ELF-1 (cell line): ENCODE measurements at regions not wholly inside any gene's neighbourhood (a gene's known extent, or its start where the extent isn't known, plus 50 kb on each side); places are given as distances from the start of the nearest gene placed in this dataset.
"Not testable (repeated sequence)": the region's sequence is repeated elsewhere in the genome, so short reads cannot be mapped to it uniquely, and the experiment has no call there.

Source experiments
- DNase-seq: peaks from one replicate; pipeline ENCODE4 v3.0.0-alpha.2; 2016; ENCODE audit warnings: low read depth, low spot score

DNA sequence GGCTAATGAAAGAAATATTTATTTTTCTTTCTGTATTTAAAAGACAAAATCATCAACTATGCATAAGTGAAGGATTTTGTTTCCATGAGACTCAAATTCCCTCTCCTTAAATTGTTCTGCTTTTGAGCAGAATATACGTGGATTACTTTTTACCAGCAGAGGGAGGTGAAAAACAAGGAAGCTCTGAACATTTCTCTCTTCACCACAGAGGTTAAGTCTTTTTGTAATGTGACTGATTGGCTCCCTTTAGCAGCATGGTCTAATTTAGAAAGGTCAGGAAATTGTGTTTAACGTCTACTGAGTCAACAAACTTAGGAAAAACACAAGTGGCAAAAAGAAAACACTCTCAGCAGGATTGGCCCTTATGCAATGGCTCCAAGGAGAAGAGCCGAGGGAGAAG lies 55.1 kb upstream of the F9 start:
- no peak for DNase-seq

GRCh38 chrX:139461945-139462344 lies 68.6 kb upstream of the F9 start:
- not testable (repeated sequence) for DNase-seq

GRCh38 chrX:139454743-139455142 lies 75.8 kb upstream of the F9 start:
- DNase-seq, result no peak

- DNase-seq, result no peak
Observed at GRCh38 chrX:139448996-139449395, 81.5 kb upstream of the F9 start.

GRCh38 chrX:139446832-139447231 lies 83.7 kb upstream of the F9 start:
- DNase-seq, result no peak

DNA sequence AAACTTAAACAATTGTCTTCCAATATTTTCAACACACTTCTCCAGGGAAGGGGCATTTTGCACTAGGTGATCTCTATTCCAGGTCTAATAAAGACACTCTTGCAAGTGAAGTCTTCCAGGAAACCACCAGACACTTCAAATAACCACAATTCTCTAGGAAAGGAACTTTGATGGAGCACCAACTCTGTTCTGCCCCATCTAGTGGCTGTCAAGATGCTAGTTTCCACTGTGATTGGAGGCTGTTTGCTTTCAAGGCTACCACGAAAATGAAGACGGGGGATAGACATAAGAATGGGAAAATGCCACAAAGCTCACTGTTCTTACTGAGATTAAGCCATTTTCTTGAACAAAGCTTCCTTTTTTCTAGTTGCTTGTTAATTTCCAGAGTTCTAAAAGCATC lies 100.6 kb upstream of the F9 start:
- peak; percentile 10 for DNase-seq

- DNase-seq, result no peak
Observed at GRCh38 chrX:139423186-139423585, 107.4 kb upstream of the F9 start.

GRCh38 chrX:139398258-139398657 lies 132.3 kb upstream of the F9 start:
- not testable (repeated sequence) for DNase-seq

DNA sequence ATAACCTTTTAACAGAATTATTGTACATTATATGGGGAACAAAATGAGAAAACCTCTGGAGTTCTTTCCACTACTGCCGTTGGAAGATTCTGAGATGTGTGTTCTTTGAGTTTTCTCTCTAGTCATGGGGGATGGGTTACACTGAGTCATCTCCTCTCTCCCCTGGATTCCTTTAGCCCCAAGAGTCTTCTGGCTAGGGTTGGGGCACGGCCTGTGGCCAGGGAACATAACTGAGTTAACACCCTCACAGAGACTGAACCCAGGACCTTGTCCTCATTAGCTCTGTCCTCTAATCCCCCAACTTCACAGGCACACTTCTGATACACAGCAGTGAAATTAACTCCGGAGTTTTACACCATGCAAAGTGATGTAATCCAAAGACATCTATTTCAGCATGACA lies 142.3 kb upstream of the F9 start:
- DNase-seq, result no peak

DNA sequence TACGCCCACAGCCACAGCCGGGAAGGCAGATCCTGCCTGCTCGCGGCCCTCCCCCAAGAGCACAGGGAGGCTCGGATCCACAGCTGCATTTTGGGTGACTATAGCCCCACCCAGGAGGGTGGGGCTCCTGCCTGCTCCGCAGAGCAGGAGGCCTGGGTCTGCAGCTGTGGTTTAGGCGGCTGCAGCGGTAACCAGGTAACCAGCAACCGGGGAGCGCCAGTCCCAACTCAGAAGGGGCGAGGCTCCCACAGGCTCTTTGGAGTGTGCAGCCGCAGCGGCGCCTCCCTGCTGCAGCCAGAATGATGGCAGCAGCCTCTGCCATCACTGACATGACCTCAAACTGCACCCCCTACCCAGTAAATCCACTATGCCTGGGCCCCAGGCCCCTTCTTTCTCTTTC lies 148.0 kb upstream of the F9 start:
- DNase-seq, result peak; percentile 35

- not testable (repeated sequence) for DNase-seq
Observed at GRCh38 chrX:139376547-139376946, 154.0 kb upstream of the F9 start.

DNA sequence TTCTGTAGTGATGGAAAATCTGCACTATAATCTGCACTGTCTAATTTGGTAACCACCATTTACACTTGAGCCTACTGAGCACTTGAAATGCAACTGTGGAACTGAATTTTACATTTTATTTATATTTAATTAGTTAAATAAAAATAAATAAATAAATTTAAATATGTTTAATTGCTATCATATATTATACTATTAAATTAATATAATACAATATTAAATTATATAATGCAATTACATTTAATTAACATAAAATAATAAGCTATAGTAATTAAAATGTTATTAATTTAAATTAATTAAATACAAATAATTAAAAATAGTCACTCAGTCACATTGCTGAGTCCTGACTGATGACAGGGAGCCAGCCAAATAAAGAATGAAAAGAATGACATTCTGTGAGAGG lies 170.2 kb upstream of the F9 start:
- no peak for DNase-seq

GRCh38 chrX:139342594-139342991 lies 187.9 kb upstream of the F9 start:
- DNase-seq, result peak; percentile 66

DNA sequence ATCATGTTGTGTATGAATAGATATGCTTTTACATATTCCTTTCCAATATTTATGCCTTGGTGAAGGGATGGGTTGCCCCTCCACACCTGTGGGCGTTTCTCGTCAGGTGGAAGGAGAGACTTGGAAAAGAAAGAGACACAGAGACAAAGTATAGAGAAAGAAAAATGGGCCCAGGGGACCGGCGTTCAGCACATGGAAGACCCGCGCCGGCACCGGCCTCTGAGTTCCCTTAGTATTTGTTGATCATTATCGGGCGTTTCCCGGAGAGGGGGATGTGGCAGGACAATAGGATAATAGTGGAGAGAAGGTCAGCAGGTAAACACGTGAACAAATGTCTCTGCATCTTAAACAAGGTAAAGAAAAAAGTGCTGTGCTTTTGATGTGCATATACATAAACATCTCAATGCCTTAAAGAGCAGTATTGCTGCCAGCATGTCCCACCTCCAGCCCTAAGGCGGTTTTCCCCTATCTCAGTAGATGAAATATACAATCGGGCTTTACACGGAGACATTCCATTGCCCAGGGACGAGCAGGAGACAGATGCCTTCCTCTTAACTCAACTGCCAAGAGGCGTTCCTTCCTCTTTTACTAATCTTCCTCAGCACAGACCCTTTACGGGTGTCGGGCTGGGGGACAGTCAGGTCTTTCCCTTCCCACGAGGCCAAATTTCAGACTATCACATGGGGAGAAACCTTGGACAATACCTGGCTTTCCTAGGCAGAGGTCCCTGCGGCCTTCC lies 188.5 kb upstream of the F9 start:
- DNase-seq, result peak; percentile 84

GRCh38 chrX:139332441-139332840 lies 198.1 kb upstream of the F9 start:
- DNase-seq, result no peak

GRCh38 chrX:139327355-139327754 lies 203.2 kb upstream of the F9 start:
- no peak for DNase-seq

DNA sequence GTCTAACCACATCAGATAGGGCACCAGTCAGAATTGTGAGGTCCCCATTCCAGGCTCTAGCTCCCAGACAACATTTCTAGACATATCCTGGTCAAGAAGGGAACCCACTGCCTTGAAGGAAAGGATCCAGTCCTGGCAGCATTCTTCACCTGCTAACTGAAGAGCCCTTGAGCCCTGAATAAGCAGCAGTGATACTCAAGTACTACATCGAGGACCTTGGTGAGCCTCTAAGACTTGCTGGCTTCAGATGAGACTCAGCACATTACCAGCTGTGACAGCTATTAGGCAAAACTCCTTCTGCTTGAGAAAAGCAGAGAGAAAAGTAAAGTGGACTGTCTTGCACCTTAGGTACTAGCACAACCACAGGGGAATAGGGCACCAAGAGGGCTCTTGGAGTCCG lies 205.8 kb upstream of the F9 start:
- DNase-seq, result no peak

DNA sequence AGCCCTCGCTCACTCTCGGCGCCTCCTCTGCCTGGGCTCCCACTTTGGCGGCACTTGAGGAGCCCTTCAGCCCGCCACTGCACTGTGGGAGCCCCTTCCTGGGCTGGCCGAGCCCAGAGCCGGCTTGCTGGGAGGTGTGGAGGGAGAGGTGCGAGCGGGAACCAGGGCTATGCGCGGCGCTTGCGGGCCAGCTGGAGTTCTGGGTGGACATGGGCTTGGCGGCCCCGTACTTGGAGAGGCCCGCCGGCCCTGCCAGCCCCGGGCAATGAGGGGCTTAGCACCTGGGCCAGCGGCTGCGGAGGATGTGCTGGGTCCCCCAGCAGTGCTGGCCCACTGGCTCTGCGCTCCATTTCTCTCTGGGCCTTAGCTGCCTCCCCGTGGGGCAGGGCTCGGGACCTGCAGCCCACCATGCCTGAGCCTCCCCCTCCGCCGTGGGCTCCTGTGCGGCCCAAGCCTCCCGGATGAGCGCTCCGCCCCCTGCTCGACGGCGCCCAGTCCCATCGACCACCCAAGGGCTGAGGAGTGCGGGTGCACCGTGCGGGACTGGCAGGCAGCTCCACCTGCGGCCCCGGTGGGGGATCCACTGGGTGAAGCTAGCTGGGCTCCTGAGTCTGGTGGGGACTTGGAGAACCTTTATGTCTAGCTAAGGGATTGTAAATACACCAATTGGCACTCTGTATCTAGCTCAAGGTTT lies 209.7 kb upstream of the F9 start:
- DNase-seq, result not testable (repeated sequence)

DNA sequence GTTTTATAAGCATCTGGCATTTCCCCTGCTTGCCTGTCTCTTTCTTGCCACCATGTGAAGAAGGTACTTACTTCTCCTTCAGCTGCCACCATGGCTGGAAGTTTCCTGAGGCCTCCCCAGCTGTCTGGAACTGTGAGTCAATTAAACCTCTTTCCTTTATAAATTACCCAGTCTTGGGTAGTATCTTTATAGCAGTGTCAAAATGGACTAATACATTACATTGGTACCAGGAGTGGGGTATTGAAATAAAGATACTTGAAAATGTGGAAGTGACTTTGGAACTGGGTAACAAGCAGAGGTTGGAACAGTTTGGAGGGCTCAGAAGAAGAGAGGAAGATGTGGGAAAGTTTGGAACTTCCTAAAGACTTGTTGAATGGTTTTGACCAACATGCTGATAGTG lies 223.9 kb upstream of the F9 start:
- not testable (repeated sequence) for DNase-seq

- DNase-seq, result no peak
Observed at GRCh38 chrX:139304471-139304870, 226.1 kb upstream of the F9 start.

DNA sequence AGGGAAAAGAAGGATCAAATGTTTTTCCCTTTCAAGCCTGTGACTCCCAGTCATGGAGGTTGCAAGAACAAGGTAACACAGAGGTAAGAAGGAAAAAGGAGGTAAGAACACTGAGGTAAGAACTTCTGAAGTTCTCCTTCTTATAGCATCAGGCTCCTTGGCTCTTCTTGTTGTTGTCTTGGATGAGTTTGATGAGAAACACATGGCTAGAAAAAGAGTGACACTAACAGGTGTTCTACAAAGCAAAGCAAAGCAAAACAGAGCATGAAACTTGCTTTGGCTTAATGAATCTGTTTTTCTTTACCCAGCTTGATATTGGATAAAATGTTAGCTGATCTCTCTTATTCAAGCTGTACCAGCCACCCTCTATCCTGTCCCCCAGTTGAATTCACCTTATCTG lies 231.2 kb upstream of the F9 start:
- DNase-seq, result no peak

GRCh38 chrX:139298437-139298836 lies 232.1 kb upstream of the F9 start:
- no peak for DNase-seq

- no peak for DNase-seq
Observed at GRCh38 chrX:139297638-139298037, 232.9 kb upstream of the F9 start.
